ENCODE measurements at regions not wholly inside any gene's neighbourhood (a gene's known extent, or its start where the extent isn't known, plus 50 kb on each side); places are given as distances from the start of the nearest gene placed in this dataset.

GRCh38 chr7:51629206-51629605 lies 312.6 kb upstream of the COBL start:
- TF ChIP-seq CTCF (IDR thresholded peaks at IDR 0.05) (no peak), POLR2A (IDR thresholded peaks at IDR 0.05) (no peak)
